ENCODE measurements at regions not wholly inside any gene's neighbourhood (a gene's known extent, or its start where the extent isn't known, plus 50 kb on each side); places are given as distances from the start of the nearest gene placed in this dataset.
A peak's percentile ranks its signal among the peaks of the same experiment; 100 is the strongest.
"Not testable (repeated sequence)": the region's sequence is repeated elsewhere in the genome, so short reads cannot be mapped to it uniquely, and the experiment has no call there.

GRCh38 chr9:40592406-40592805 is 536.1 kb downstream of the FOXD4L6 start:
- DNase-seq, result not testable (repeated sequence)

- DNase-seq, result peak; percentile 61
Observed at GRCh38 chr9:40591915-40592314, 536.6 kb downstream of the FOXD4L6 start.

GRCh38 chr9:40587475-40588195 is 540.8 kb downstream of the FOXD4L6 start:
- DNase-seq, result peak; percentile 58

- DNase-seq, result peak; percentile 63
Observed at GRCh38 chr9:40584039-40584438, 544.4 kb downstream of the FOXD4L6 start.

- peak; percentile 59 for DNase-seq
Observed at GRCh38 chr9:40583230-40583629, 545.3 kb downstream of the FOXD4L6 start.

GRCh38 chr9:40578908-40579307 is 549.6 kb downstream of the FOXD4L6 start:
- DNase-seq, result peak; percentile 41

Data from activated effector memory CD4-positive, alpha-beta T cell treated with anti-CD3 and anti-CD28 coated beads, Interleukin-2, amount 50 U/mL, for 16 hours (primary cell).